Colonic mucosa (tissue), 4 donors: ENCODE measurements at regions not wholly inside any gene's neighbourhood (a gene's known extent, or its start where the extent isn't known, plus 50 kb on each side); places are given as distances from the start of the nearest gene placed in this dataset.

Source experiments
- DNase-seq: peaks from one replicate; pipeline ENCODE4 v3.0.0-alpha.2; 2020
- H3K27ac ChIP-seq: fragments of 200-600 bp; one replicate; pipeline ENCODE4 v1.8.0; 2021
- H3K27me3 ChIP-seq: fragments of 200-600 bp; one replicate; pipeline ENCODE4 v1.8.0; 2021
- H3K36me3 ChIP-seq: fragments of 200-600 bp; one replicate; pipeline ENCODE4 v1.8.0; 2021
- H3K4me1 ChIP-seq: fragments of 200-600 bp; one replicate; pipeline ENCODE4 v1.8.0; 2021; ENCODE audit warnings: mild to moderate bottlenecking
- H3K4me3 ChIP-seq: fragments of 200-600 bp; one replicate; pipeline ENCODE4 v1.8.0; 2021
- H3K9ac ChIP-seq, 2 donors: one replicate each; pipeline ENCODE4 v1.7.0; 2013; ENCODE audit warnings: control low read depth in 2 of 2, low read depth in 2 of 2, low read length in 2 of 2
- H3K9me3 ChIP-seq: fragments of 200-600 bp; one replicate; pipeline ENCODE4 v1.8.0; 2021
- CTCF ChIP-seq: fragments of 200-600 bp; IDR thresholded peaks from one replicate; pipeline ENCODE4 v1.8.0; 2022; ENCODE audit warnings: antibody characterized with exemption, mild to moderate bottlenecking
- intact Hi-C: fragments of 100-400 bp; cut with DNase I; formaldehyde crosslinking; loops from one replicate; pipeline ENCODE4 v1.14.1; 2022
- donor health status: healthy.
- donor health status: DM: no; HTN: no; CAD: no.
- donor health status: DM: no; HTN: no; CAD: no.

GRCh38 chr9:117523531-117524153 is 108.8 kb upstream of the ASTN2 start:
- intact Hi-C loops = no loop called here
- no peak for TF ChIP-seq CTCF
- H3K4me3 ChIP-seq = no peak overlapping the region
- H3K4me1 ChIP-seq = no peaks in the 10 kb centered on the region
- H3K27ac ChIP-seq = no peak overlapping the region
- H3K9me3 ChIP-seq = no peaks in the 10 kb centered on the region
- no peaks in the 10 kb centered on the region for H3K36me3 ChIP-seq
- no peak for DNase-seq
- no peaks in the 10 kb centered on the region for H3K27me3 ChIP-seq
- no peak overlapping the region for H3K9ac ChIP-seq

DNA sequence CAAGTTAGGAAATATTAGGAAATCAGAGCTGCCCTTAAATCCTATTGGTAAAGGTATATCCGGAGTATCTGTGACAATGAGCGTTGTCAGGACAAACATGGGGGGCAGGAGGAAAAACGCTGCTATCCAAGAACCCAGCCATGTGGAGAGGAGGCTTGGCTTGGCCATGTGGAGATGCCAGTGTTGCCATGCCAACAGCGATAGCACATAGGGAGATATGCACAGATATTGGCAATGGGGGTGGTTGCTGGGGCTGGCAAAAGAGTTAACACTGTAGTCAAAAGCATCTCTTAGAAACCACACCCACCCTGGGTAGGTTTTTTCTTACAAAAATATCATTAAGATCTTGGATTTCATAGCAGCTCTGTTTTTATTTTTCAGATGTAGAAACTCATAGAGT is 106.4 kb upstream of the ASTN2 start:
- Histone ChIP-seq H3K4me1 (no peaks in the 10 kb centered on the region), H3K9ac (no peak overlapping the region), H3K27me3 (no peaks in the 10 kb centered on the region), H3K36me3 (no peaks in the 10 kb centered on the region), H3K27ac (no peak overlapping the region), H3K4me3 (no peak overlapping the region), H3K9me3 (no peaks in the 10 kb centered on the region)
- TF ChIP-seq CTCF = no peak
- DNase-seq = no peak
- intact Hi-C loops = no loop called here

GRCh38 chr9:117516676-117517632 is 102.1 kb upstream of the ASTN2 start:
- Histone ChIP-seq H3K9ac (no peak overlapping the region), H3K36me3 (no peaks in the 10 kb centered on the region), H3K4me3 (no peak overlapping the region), H3K9me3 (no peaks in the 10 kb centered on the region), H3K4me1 (no peaks in the 10 kb centered on the region), H3K27me3 (no peaks in the 10 kb centered on the region), H3K27ac (no peak overlapping the region)
- DNase-seq = no peak
- intact Hi-C loops = no loop called here
- TF ChIP-seq CTCF = no peak

- DNase-seq = no peak
- Histone ChIP-seq H3K9me3 (no peaks in the 10 kb centered on the region), H3K27ac (no peak overlapping the region), H3K4me3 (no peak overlapping the region), H3K9ac (no peak overlapping the region), H3K36me3 (no peaks in the 10 kb centered on the region), H3K27me3 (no peaks in the 10 kb centered on the region), H3K4me1 (no peaks in the 10 kb centered on the region)
- intact Hi-C loops = no loop called here
- no peak for TF ChIP-seq CTCF
These were observed 97.1 kb upstream of the ASTN2 start for GRCh38 chr9:117511852-117512481.

GRCh38 chr9:117496307-117496706 is 81.5 kb upstream of the ASTN2 start:
- DNase-seq = no peak
- intact Hi-C loops = no loop called here
- Histone ChIP-seq H3K4me1 (no peaks in the 10 kb centered on the region), H3K27ac (no peak overlapping the region), H3K36me3 (no peaks in the 10 kb centered on the region), H3K27me3 (no peaks in the 10 kb centered on the region), H3K9me3 (no peaks in the 10 kb centered on the region), H3K9ac (no peak overlapping the region), H3K4me3 (no peak overlapping the region)
- no peak for TF ChIP-seq CTCF
